ENCODE measurements at regions not wholly inside any gene's neighbourhood (a gene's known extent, or its start where the extent isn't known, plus 50 kb on each side); places are given as distances from the start of the nearest gene placed in this dataset.

DNA sequence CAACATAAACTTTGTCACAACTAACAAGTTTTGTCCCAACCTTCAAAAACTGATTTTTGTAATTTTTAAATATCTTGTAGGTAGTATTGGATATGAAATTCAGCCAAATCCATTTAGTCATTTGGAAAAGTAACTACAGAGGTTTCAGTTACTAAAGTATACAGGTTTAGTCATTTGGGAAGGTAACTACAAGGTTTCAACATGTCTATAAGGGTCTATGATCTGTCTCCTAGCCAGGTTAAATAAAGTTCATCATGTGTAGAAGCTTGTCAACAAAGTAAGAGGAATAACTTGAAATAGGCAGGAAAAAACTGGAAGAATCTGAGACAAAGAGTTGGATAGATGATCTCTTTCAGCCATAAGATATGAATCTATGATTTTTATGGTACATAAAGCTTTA, 229.8 kb downstream of the COL12A1 start:
- no peak for DNase-seq (ENCODE audit: low read depth)
- TF ChIP-seq, protein P1, sequence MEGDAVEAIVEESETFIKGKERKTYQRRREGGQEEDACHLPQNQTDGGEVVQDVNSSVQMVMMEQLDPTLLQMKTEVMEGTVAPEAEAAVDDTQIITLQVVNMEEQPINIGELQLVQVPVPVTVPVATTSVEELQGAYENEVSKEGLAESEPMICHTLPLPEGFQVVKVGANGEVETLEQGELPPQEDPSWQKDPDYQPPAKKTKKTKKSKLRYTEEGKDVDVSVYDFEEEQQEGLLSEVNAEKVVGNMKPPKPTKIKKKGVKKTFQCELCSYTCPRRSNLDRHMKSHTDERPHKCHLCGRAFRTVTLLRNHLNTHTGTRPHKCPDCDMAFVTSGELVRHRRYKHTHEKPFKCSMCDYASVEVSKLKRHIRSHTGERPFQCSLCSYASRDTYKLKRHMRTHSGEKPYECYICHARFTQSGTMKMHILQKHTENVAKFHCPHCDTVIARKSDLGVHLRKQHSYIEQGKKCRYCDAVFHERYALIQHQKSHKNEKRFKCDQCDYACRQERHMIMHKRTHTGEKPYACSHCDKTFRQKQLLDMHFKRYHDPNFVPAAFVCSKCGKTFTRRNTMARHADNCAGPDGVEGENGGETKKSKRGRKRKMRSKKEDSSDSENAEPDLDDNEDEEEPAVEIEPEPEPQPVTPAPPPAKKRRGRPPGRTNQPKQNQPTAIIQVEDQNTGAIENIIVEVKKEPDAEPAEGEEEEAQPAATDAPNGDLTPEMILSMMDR (conservative IDR thresholded peaks at IDR 0.05; ENCODE audit: control insufficient read depth, insufficient read depth, low read depth, low read length), result no peak
- H3K4me3 ChIP-seq (ENCODE audit: control insufficient read depth, low read depth, low read length), result no peak overlapping the region

DNA sequence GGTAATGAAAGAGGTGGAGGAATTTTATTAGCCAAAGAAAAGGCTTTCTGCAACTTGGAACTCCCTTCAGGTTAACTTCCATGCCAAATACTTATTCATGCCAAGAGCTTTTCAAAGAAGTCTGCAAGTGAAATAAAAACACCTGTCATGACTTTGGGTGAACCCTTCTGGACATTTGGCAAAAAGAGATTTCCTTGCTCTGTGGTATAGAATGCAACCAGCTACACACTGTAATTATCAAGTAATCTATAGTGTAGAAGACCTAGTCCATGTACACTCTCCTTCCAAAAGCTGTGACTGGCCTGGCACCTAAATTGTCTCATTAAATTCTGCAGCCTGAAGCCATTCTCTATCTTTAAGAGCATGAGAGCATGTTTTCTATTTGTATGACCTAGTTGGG, 232.3 kb downstream of the COL12A1 start:
- TF ChIP-seq, protein P1 (conservative IDR thresholded peaks at IDR 0.05; ENCODE audit: control insufficient read depth, insufficient read depth, low read depth, low read length), result no peak
- no peak overlapping the region for H3K4me3 ChIP-seq (ENCODE audit: control insufficient read depth, low read depth, low read length)
- DNase-seq (ENCODE audit: low read depth), result no peak

DNA sequence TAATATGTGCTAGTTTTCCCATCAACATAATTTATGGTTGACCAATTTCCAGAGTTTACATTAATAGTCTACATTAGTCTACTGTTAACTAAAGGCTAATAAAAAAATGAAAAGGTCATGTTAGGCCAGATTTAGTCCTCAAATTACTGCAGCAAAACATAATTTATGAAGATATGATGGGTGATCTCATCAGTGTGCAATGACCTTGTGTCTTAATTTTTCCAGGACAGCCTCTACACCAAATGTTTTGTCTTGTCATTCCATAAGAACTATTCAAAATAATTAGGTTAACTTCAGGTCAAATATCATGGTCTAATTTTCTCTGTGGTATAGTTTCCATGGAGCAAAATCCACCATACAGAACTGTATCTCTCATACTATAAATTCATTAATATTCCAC, 234.2 kb downstream of the COL12A1 start:
- DNase-seq (ENCODE audit: low read depth), result peak; percentile 5
- TF ChIP-seq, protein P1 (conservative IDR thresholded peaks at IDR 0.05; ENCODE audit: control insufficient read depth, insufficient read depth, low read depth, low read length), result no peak
- H3K4me3 ChIP-seq (ENCODE audit: control insufficient read depth, low read depth, low read length), result no peak overlapping the region

DNA sequence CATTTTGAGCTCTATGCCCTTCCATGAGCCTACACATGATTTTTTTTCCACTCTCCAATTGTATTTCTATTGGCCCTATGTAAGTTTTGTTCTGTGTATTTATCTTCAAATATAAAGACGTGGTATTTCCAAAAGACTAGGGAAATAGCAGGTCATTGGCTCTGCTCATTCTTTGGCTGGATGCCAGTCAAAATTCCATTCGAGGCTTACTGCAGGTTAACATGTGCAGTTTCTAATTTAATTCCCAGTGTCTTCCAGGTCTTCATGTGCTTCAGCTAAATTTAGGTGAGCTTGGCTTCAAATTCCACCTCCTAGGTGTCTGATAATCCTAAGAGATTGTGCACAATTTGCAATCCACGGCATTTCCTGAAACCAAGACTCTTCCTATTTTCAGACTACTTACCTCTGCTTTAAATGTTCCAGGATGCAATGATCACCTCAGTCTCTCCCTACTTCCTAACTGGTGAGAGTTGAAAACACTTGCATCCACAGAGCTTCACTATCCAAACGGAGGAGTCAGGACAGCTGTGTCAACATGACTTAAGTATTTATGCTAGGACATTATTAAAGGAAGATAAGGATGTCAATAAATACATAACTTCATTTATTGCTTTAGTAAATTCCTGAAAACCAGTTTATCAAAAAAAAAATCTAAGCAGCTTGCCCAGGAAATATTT, 236.1 kb downstream of the COL12A1 start:
- H3K4me3 ChIP-seq (ENCODE audit: control insufficient read depth, low read depth, low read length), result no peak overlapping the region
- TF ChIP-seq, protein P1 (conservative IDR thresholded peaks at IDR 0.05; ENCODE audit: control insufficient read depth, insufficient read depth, low read depth, low read length), result no peak
- no peak for DNase-seq (ENCODE audit: low read depth)

DNA sequence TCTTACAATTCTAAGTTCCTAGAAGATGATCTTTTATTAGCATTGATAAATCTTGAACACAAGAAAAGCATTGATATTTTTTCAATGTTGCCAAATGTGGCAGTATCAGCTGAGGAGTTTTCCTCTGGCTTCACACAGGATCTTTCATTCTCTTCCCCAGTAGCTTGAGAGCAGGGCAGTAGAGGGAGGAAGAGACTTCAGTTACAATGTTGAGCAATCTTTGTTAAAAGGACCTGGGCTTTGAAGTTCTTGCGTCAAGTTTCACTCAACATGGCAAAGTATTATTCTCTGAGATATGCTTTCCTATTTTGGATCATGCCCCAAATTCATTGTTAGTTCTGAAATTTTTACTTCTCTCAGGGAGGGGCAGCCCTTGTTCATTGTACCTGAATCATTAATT, 238.0 kb downstream of the COL12A1 start:
- H3K4me3 ChIP-seq (ENCODE audit: control insufficient read depth, low read depth, low read length), result no peak overlapping the region
- peak; percentile 2 for DNase-seq (ENCODE audit: low read depth)
- TF ChIP-seq, protein P1 (conservative IDR thresholded peaks at IDR 0.05; ENCODE audit: control insufficient read depth, insufficient read depth, low read depth, low read length), result no peak

DNA sequence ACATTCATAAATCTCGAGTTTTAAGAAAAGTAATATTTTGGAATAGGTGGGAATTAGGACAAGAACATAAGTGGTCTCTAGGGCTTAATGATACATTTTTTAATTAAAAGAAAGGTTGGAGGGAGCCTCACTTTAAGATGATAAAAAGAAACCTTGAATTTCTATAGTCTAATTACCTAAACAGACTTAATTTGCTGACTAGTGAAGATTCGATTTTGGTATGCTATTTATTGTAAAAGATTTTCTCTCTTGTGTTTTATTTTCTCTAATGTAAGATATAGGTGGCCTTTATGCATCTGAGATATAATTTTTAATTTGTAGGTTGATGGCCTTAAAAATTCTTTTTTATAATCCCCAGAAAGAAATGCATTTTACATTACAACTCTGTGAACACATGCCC, 239.1 kb downstream of the COL12A1 start:
- TF ChIP-seq, protein P1 (conservative IDR thresholded peaks at IDR 0.05; ENCODE audit: control insufficient read depth, insufficient read depth, low read depth, low read length), result no peak
- DNase-seq (ENCODE audit: low read depth), result no peak
- no peak overlapping the region for H3K4me3 ChIP-seq (ENCODE audit: control insufficient read depth, low read depth, low read length)

All from fibroblast of mammary gland (primary cell).